ENCODE measurements at regions not wholly inside any gene's neighbourhood (a gene's known extent, or its start where the extent isn't known, plus 50 kb on each side); places are given as distances from the start of the nearest gene placed in this dataset.
"Not testable (repeated sequence)": the region's sequence is repeated elsewhere in the genome, so short reads cannot be mapped to it uniquely, and the experiment has no call there.

DNA sequence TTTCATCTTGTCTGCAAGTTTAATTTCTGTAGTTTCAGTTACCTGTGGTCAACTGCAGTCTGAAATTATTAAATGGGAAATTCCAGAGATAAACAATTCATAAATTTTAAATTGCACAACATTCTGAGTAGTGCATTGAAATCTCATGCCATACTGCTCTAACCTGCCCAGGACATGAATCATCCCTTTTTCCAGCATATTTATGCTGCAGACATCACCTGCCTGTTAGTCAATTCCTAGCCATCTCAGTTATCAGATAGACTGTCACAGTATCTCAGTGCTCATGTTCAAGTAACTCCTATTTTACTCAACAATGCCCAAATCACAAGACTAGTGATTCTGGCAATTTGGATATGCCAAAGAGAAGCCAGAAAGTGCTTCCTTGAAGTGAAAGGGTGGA lies 223.0 kb upstream of the GRIA1 start:
- no peak for ATAC-seq
- peaks cover 10 to 11% of the 10 kb centered on the region in 2 donors for H3K9me3 Mint-ChIP-seq
- Histone ChIP-seq H3K9me3 (ENCODE audit: control insufficient read depth, insufficient read depth, low read length) (no peaks in the 10 kb centered on the region), H3K27me3 (ENCODE audit: control insufficient read depth, insufficient read depth, low read length) (no peaks in the 10 kb centered on the region), H3K36me3 (ENCODE audit: control insufficient read depth, insufficient read depth, low read length) (no peaks in the 10 kb centered on the region), H3K4me1 (ENCODE audit: control insufficient read depth, insufficient read depth, low read length) (no peaks in the 10 kb centered on the region), H3K4me3 (ENCODE audit: low read length) (no peak overlapping the region), H3K27ac (ENCODE audit: low read length) (no peak overlapping the region)
- no peak overlapping the region for H3K27ac Mint-ChIP-seq
- H3K4me3 Mint-ChIP-seq, result no peak overlapping the region
- H3K27me3 Mint-ChIP-seq (ENCODE audit: low read depth in 2 of 2), result no peaks in the 10 kb centered on the region
- no peaks in the 10 kb centered on the region for H3K4me1 Mint-ChIP-seq
- TF ChIP-seq, protein P1, sequence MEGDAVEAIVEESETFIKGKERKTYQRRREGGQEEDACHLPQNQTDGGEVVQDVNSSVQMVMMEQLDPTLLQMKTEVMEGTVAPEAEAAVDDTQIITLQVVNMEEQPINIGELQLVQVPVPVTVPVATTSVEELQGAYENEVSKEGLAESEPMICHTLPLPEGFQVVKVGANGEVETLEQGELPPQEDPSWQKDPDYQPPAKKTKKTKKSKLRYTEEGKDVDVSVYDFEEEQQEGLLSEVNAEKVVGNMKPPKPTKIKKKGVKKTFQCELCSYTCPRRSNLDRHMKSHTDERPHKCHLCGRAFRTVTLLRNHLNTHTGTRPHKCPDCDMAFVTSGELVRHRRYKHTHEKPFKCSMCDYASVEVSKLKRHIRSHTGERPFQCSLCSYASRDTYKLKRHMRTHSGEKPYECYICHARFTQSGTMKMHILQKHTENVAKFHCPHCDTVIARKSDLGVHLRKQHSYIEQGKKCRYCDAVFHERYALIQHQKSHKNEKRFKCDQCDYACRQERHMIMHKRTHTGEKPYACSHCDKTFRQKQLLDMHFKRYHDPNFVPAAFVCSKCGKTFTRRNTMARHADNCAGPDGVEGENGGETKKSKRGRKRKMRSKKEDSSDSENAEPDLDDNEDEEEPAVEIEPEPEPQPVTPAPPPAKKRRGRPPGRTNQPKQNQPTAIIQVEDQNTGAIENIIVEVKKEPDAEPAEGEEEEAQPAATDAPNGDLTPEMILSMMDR (IDR thresholded peaks at IDR 0.05), result no peak
- no peaks in the 10 kb centered on the region for H3K36me3 Mint-ChIP-seq
- intact Hi-C loops (cut with micrococcal nuclease), result no loop called here
- DNase-seq, result no peak

DNA sequence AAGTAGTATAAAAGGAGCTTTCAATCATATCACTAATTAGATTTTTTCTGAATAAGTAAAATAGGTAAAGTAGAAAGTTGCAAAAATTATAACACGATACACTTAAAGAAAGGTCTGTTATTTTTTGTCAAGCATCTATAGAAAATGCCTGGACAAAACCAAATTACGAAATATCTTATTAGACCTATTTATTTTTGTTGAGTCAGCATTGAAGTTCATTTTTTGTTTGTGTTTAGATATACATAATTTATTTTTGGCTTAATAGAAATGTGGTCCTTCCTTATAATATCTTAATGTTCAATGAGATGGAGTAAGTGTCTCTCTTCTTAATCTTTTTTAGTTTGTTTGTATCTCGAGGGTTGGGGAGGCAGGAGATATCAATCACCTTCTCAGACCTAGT lies 214.8 kb upstream of the GRIA1 start:
- ATAC-seq, result no peak

DNA sequence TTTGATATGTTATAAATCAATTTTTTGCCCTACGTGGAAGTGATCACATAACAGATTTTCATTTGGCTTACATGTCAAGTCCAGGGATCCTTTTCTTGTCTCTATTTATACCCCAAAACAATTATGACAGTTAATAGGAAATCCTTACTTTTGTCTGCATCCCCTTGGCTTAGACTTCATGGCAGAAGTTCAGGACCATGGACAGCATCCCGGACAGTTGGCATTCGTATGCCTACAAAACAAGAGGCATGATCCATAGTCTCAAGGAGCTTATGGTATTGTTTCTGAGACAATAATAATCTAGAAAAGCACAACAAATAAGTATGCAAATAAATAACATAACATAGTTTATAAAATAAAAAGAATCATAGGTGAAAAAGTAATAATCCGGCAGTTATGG lies 214.3 kb upstream of the GRIA1 start:
- intact Hi-C loops (cut with micrococcal nuclease), result no loop called here
- no peaks in the 10 kb centered on the region for H3K9me3 ChIP-seq (ENCODE audit: control insufficient read depth, insufficient read depth, low read length)
- Mint-ChIP-seq H3K4me1 (no peaks in the 10 kb centered on the region), H3K9me3 (peaks cover 5 to 6% of the 10 kb centered on the region in 2 donors), H3K27me3 (ENCODE audit: low read depth in 2 of 2) (no peaks in the 10 kb centered on the region), H3K36me3 (no peaks in the 10 kb centered on the region), H3K4me3 (no peak overlapping the region), H3K27ac (no peak overlapping the region)
- peak in 1 of 2 donors; percentile 7 for DNase-seq
- H3K36me3 ChIP-seq (ENCODE audit: control insufficient read depth, insufficient read depth, low read length), result no peaks in the 10 kb centered on the region
- H3K27me3 ChIP-seq (ENCODE audit: control insufficient read depth, insufficient read depth, low read length), result no peaks in the 10 kb centered on the region
- no peaks in the 10 kb centered on the region for H3K4me1 ChIP-seq (ENCODE audit: control insufficient read depth, insufficient read depth, low read length)
- ATAC-seq, result no peak
- no peak overlapping the region for H3K27ac ChIP-seq (ENCODE audit: low read length)
- no peak overlapping the region for H3K4me3 ChIP-seq (ENCODE audit: low read length)
- TF ChIP-seq, protein P1 (IDR thresholded peaks at IDR 0.05), result no peak
- WGBS (ENCODE audit: insufficient coverage), result 27% methylated on average over 3 of the region's 4 CpGs

More for the DNA sequence above, 214.8 kb upstream of the GRIA1 start:
- H3K27me3 Mint-ChIP-seq (ENCODE audit: low read depth in 2 of 2), result no peaks in the 10 kb centered on the region
- no peak overlapping the region for H3K27ac Mint-ChIP-seq
- no peaks in the 10 kb centered on the region for H3K36me3 Mint-ChIP-seq
- no peaks in the 10 kb centered on the region for H3K36me3 ChIP-seq (ENCODE audit: control insufficient read depth, insufficient read depth, low read length)
- DNase-seq, result no peak
- H3K4me3 Mint-ChIP-seq, result no peak overlapping the region
- TF ChIP-seq, protein P1 (IDR thresholded peaks at IDR 0.05), result no peak
- no peak overlapping the region for H3K4me3 ChIP-seq (ENCODE audit: low read length)
- no peaks in the 10 kb centered on the region for H3K9me3 ChIP-seq (ENCODE audit: control insufficient read depth, insufficient read depth, low read length)
- intact Hi-C loops (cut with micrococcal nuclease), result no loop called here
- H3K9me3 Mint-ChIP-seq, result peaks cover 6 to 7% of the 10 kb centered on the region in 2 donors
- WGBS (ENCODE audit: insufficient coverage), result no CpG with 5 or more reads among the region's 3 CpGs
- no peaks in the 10 kb centered on the region for H3K27me3 ChIP-seq (ENCODE audit: control insufficient read depth, insufficient read depth, low read length)
- H3K4me1 ChIP-seq (ENCODE audit: control insufficient read depth, insufficient read depth, low read length), result no peaks in the 10 kb centered on the region
- no peaks in the 10 kb centered on the region for H3K4me1 Mint-ChIP-seq
- H3K27ac ChIP-seq (ENCODE audit: low read length), result no peak overlapping the region

DNA sequence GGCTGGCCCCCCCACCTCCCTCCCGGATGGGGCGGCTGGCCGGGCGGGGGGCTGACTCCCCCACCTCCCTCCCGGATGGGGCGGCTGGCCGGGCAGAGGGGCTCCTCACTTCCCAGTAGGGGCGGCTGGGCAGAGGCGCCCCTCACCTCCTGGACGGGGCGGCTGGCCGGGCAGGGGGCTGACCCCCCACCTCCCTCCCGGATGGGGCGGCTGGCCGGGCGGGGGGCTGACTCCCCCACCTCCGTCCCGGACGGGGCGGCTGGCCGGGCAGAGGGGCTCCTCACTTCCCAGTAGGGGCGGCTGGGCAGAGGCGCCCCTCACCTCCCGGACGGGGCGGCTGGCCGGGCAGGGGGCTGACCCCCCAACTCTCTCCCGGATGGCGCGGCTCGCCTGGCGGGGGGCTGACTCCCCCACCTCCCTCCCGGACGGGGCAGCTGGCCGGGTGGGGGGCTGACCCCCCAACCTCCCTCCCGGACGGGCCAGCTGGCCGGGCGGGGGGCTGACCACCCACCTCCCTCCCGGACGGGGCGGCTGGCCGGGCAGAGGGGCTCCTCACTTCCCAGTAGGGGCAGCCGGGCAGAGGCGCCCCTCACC lies 194.1 kb upstream of the GRIA1 start:
- H3K4me1 Mint-ChIP-seq; H3K27ac ChIP-seq (ENCODE audit: low read length); H3K9me3 Mint-ChIP-seq; H3K36me3 ChIP-seq (ENCODE audit: control insufficient read depth, insufficient read depth, low read length); H3K27me3 ChIP-seq (ENCODE audit: control insufficient read depth, insufficient read depth, low read length); DNase-seq; H3K4me3 ChIP-seq (ENCODE audit: low read length); H3K9me3 ChIP-seq (ENCODE audit: control insufficient read depth, insufficient read depth, low read length); H3K27me3 Mint-ChIP-seq (ENCODE audit: low read depth in 2 of 2); H3K4me1 ChIP-seq (ENCODE audit: control insufficient read depth, insufficient read depth, low read length); intact Hi-C loops (cut with micrococcal nuclease); H3K4me3 Mint-ChIP-seq; H3K36me3 Mint-ChIP-seq; H3K27ac Mint-ChIP-seq; ATAC-seq: not testable (repeated sequence)
- WGBS (ENCODE audit: insufficient coverage), result 90% methylated on average over 35 of the region's 45 CpGs

All from natural killer cell (primary cell).